PC-3 (cell line): ENCODE measurements at regions not wholly inside any gene's neighbourhood (a gene's known extent, or its start where the extent isn't known, plus 50 kb on each side); places are given as distances from the start of the nearest gene placed in this dataset.

Experiments
- CTCF ChIP-seq: fragments of 300-600 bp; sonication (generic); conservative IDR thresholded peaks from 2 replicates; pipeline ENCODE4 v1.5.1; 2017; ENCODE audit warnings: antibody characterized with exemption, low read depth, mild to moderate bottlenecking, low read length
- EZH2 ChIP-seq: fragments of 300-600 bp; sonication (generic); IDR thresholded peaks from one replicate; pipeline ENCODE4 v1.6.1; 2017; ENCODE audit warnings: antibody characterized with exemption, mild to moderate bottlenecking, low read length; ENCODE audit not compliant: unreplicated experiment

- TF ChIP-seq EZH2 (no peak), CTCF (no peak)
Measured at GRCh38 chr1:118812555-118812954, 175.6 kb downstream of the TBX15 start.
